ENCODE measurements at regions not wholly inside any gene's neighbourhood (a gene's known extent, or its start where the extent isn't known, plus 50 kb on each side); places are given as distances from the start of the nearest gene placed in this dataset.
"Not testable (repeated sequence)": the region's sequence is repeated elsewhere in the genome, so short reads cannot be mapped to it uniquely, and the experiment has no call there.

- DNase-seq (ENCODE audit: low read depth): no peak
Observed at GRCh38 chrX:121642415-121642814, 595.0 kb downstream of the GLUD2 start.

GRCh38 chrX:121649417-121649816 is 602.0 kb downstream of the GLUD2 start:
- DNase-seq (ENCODE audit: low read depth): no peak

GRCh38 chrX:121655276-121655675 is 607.9 kb downstream of the GLUD2 start:
- DNase-seq (ENCODE audit: low read depth): no peak

GRCh38 chrX:121666171-121666570 is 618.8 kb downstream of the GLUD2 start:
- DNase-seq (ENCODE audit: low read depth): no peak

- DNase-seq (ENCODE audit: low read depth): no peak
Observed at GRCh38 chrX:121671649-121672048, 624.2 kb downstream of the GLUD2 start.

- DNase-seq (ENCODE audit: low read depth): not testable (repeated sequence)
Observed at GRCh38 chrX:121709236-121709635, 661.8 kb downstream of the GLUD2 start.

DNA sequence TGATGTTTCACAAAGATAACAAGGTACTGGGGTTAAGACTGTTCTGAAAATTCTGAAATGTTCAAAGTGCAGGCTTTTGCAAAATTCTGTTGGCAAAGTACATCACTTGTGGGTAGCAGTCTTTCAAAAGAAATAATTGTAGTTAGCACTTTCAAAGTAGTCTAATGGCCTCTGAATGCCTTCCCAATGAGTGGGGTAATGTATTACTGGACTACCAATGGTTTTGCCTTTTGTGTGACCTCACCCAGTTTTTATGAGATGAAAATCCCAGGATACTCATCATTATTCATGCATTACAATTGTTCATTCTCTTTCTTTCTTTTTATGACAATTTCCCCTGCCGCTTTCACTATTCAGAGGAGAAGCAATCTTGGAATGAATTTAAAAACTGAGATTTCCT is 686.1 kb downstream of the GLUD2 start:
- DNase-seq (ENCODE audit: low read depth): no peak

- no peak for DNase-seq (ENCODE audit: low read depth)
Observed at GRCh38 chrX:121746105-121746504, 698.7 kb downstream of the GLUD2 start.

- not testable (repeated sequence) for DNase-seq (ENCODE audit: low read depth)
Observed at GRCh38 chrX:121753602-121754001, 706.2 kb downstream of the GLUD2 start.

DNA sequence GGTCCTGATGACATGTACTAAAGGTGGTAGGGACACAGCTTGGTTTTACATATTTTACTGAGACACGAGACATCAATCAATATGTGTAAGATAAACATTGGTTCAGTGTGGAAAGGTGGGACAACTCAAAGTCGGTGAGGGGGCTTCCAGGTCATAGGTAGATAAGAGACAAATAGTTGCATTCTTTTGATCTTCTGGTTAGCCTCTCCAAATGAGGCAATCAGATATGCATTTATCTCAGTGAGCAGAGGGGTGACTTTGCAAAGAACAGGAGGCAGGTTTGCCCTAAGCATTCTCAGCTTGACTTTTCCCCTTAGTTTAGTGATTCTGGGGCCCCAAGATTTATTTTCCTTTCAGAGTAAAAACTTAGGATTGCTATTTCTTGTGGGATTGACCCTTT is 706.9 kb downstream of the GLUD2 start:
- no peak for DNase-seq (ENCODE audit: low read depth)

DNA sequence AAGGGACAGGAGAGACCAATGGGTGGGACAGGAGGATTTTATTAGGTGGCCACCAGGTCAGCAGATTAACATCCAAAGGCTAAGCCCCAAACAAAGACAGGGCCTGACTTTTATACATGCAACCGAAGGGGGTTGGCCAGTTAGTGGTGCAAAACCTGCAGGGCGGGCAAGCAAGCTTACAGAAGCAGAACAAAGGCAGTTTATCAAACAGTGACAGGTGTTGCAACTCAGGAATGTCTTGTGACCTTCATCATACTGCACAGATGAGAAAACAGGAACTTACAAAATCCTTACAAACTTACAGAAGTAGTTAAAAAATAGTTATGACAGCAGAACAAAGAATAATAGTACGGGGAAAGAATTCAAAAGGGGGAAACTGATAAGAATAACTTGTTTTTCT is 708.1 kb downstream of the GLUD2 start:
- no peak for DNase-seq (ENCODE audit: low read depth)

- DNase-seq (ENCODE audit: low read depth): no peak
Observed at GRCh38 chrX:121761845-121762244, 714.4 kb downstream of the GLUD2 start.

- DNase-seq (ENCODE audit: low read depth): no peak
Observed at GRCh38 chrX:121763671-121764070, 716.3 kb downstream of the GLUD2 start.

DNA sequence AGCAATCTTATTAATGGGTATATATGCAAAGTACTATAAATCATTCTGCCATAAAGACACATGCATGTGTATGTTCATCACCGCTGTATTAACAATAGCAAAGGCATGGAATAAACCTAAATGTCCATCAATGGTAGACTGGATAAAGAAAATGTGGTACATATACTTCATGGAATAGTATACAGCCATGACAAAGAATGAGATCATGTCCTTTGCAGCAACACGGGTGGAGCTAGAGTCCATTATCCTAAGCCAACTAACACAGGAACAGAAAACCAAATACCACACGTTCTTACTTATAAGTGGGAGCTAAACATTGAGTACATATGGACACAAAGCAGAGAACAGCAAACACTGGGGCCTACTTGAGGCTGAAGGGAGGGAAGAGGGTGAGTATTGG is 720.8 kb downstream of the GLUD2 start:
- not testable (repeated sequence) for DNase-seq (ENCODE audit: low read depth)

DNA sequence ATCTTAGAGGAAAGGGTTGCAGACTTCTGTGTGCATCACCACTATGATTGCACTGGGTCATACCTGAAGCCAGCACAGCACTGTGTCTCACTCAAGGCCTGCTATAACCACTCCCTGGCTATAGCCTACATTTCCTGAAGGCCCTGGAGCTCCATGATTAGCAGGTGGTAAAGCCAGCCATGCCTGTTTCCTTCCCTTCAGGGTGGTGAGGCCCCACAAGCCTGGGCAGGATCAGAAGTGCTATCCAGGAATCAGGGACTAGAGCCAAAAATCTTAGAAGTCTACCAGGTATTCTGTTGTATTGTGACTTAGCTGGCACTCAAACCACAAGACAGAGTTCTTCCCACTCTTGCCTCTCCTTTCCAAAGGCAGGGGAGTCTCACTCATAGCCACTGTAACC is 734.6 kb downstream of the GLUD2 start:
- DNase-seq (ENCODE audit: low read depth): no peak

- DNase-seq (ENCODE audit: low read depth): no peak
Observed at GRCh38 chrX:121782544-121782943, 735.1 kb downstream of the GLUD2 start.

GRCh38 chrX:121782976-121783375 is 735.6 kb downstream of the GLUD2 start:
- no peak for DNase-seq (ENCODE audit: low read depth)

- DNase-seq (ENCODE audit: low read depth): no peak
Observed at GRCh38 chrX:121802881-121803412, 755.5 kb downstream of the GLUD2 start.

GRCh38 chrX:121823406-121823805 is 776.0 kb downstream of the GLUD2 start:
- DNase-seq (ENCODE audit: low read depth): no peak

GRCh38 chrX:121831601-121832000 is 784.2 kb downstream of the GLUD2 start:
- peak; percentile 36 for DNase-seq (ENCODE audit: low read depth)

- DNase-seq (ENCODE audit: low read depth): peak; percentile 14
Observed at GRCh38 chrX:121832446-121832845, 785.0 kb downstream of the GLUD2 start.

DNA sequence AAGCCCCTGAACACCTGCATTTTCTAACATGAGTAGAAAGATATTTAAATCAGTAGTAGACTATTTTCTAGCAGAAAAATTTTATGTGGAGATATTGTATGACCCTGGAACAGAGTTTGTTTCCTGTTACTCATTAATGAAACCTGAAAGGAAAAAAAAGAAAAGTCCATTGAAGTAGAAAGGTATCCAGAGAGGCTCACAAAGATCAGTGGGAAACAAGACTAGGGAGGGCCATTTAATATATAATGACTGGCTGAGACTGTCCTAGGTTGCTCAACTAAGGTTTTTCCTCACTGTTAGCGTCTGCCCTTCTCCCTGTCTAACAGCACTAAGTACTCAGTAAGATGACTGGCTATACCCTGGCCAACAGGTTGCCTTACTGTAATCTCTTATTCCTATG is 788.6 kb downstream of the GLUD2 start:
- no peak for DNase-seq (ENCODE audit: low read depth)

DNA sequence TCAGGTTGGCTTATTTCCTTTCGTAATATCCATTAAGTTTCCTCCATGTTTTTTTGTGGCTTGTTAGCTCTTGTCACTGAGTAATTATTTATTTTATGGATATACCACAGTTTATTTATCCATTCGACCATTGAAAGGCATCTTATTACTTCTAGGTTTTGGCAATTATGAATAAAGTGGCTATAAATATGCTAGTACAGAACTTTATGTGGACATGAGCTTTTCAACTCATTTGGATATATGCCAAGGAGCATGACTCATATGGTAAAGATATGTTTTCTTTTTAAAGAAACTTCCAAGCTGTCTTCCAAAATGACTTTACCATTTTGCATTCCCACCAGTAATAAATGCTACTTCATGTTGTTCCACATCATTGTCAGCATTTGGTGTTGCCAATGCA is 803.6 kb downstream of the GLUD2 start:
- no peak for DNase-seq (ENCODE audit: low read depth)

- no peak for DNase-seq (ENCODE audit: low read depth)
Observed at GRCh38 chrX:121853762-121854613, 806.6 kb downstream of the GLUD2 start.

All from non-pigmented ciliary epithelial cell (primary cell).